GM12873 (cell line): ENCODE measurements at regions not wholly inside any gene's neighbourhood (a gene's known extent, or its start where the extent isn't known, plus 50 kb on each side); places are given as distances from the start of the nearest gene placed in this dataset.

Experiments used
- TF ChIP-seq, protein P1 (sequence below): IDR thresholded peaks from 2 replicates; pipeline ENCODE4 v1.5.1; 2012; ENCODE audit warnings: low read depth, mild to moderate bottlenecking, moderate library complexity, low read length, control low read depth; ENCODE audit not compliant: insufficient read depth; ENCODE audit errors: missing control alignments

- TF ChIP-seq, protein P1, sequence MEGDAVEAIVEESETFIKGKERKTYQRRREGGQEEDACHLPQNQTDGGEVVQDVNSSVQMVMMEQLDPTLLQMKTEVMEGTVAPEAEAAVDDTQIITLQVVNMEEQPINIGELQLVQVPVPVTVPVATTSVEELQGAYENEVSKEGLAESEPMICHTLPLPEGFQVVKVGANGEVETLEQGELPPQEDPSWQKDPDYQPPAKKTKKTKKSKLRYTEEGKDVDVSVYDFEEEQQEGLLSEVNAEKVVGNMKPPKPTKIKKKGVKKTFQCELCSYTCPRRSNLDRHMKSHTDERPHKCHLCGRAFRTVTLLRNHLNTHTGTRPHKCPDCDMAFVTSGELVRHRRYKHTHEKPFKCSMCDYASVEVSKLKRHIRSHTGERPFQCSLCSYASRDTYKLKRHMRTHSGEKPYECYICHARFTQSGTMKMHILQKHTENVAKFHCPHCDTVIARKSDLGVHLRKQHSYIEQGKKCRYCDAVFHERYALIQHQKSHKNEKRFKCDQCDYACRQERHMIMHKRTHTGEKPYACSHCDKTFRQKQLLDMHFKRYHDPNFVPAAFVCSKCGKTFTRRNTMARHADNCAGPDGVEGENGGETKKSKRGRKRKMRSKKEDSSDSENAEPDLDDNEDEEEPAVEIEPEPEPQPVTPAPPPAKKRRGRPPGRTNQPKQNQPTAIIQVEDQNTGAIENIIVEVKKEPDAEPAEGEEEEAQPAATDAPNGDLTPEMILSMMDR: no peak
Measured at GRCh38 chr2:155431004-155431507, 732.6 kb downstream of the KCNJ3 start.

DNA sequence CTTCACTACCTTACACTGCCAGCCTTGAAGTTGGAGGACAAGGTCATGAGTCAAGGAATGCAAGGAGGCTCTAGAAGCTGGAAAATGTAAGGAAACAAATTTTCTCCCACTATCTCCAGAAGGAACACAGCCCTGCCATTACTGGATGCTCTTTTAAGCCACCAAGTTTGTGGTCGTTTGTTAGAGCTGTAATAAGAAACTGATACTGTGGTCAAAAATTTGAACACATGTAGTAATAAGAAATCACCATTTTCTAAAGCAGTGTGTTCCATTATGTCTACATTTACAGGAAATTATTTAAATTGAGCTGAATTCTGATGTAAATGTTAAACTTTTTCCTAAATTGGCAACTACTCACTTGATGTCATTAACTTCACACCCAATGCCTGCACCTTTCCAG, 729.0 kb downstream of the KCNJ3 start:
- TF ChIP-seq, protein P1: no peak

GRCh38 chr2:155424518-155424917, 726.0 kb downstream of the KCNJ3 start:
- TF ChIP-seq, protein P1: no peak

DNA sequence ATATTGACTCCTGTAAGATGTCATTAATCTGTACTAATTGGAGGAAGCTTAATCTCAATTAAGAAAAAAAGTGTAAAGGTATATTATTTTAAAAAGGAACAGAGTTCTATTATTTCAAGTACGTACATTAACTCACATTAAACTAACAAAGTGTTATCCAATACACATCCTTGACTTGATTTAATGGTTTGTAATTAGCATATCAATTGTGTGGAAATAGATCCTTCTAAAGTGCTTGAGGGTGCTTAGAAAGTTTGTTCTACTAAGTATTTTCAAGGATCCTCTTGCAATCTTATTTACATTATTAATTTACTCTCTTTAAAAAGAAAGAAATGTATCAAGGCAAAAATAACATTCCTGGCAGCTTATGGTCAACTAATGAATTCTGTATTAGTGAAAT, 720.3 kb downstream of the KCNJ3 start:
- TF ChIP-seq, protein P1: no peak

- TF ChIP-seq, protein P1: no peak
Measured at GRCh38 chr2:155412598-155412997, 714.1 kb downstream of the KCNJ3 start.

- TF ChIP-seq, protein P1: no peak
Measured at GRCh38 chr2:155404433-155405002, 706.0 kb downstream of the KCNJ3 start.

- TF ChIP-seq, protein P1: no peak
Measured at GRCh38 chr2:155393406-155393805, 694.9 kb downstream of the KCNJ3 start.
